H9 (cell line): ENCODE measurements at regions not wholly inside any gene's neighbourhood (a gene's known extent, or its start where the extent isn't known, plus 50 kb on each side); places are given as distances from the start of the nearest gene placed in this dataset.

Source experiments
- DNase-seq: peaks from one replicate; pipeline ENCODE4 v3.0.0-alpha.2; 2017
- H2AFZ ChIP-seq: one replicate; pipeline ENCODE4 v1.6.1; 2013; ENCODE audit warnings: mild to moderate bottlenecking, low read length, control low read depth, moderate library complexity
- H2AK5ac ChIP-seq: 2 replicates; pipeline ENCODE4 v1.6.1; 2013; ENCODE audit warnings: low read length, control low read depth, mixed read lengths; ENCODE audit not compliant: insufficient read length
- H2BK120ac ChIP-seq: one replicate; pipeline ENCODE4 v1.6.1; 2013; ENCODE audit warnings: low read depth, mild to moderate bottlenecking, low read length, control low read depth, inconsistent platforms; ENCODE audit not compliant: poor library complexity, severe bottlenecking
- H2BK12ac ChIP-seq: 2 replicates; pipeline ENCODE4 v1.6.1; 2013; ENCODE audit warnings: low read length, control low read depth, mixed read lengths, low read depth; ENCODE audit not compliant: insufficient read length
- H2BK15ac ChIP-seq: 2 replicates; pipeline ENCODE4 v1.6.1; 2013; ENCODE audit warnings: low read depth, low read length, control low read depth
- H2BK20ac ChIP-seq: one replicate; pipeline ENCODE4 v1.6.1; 2013; ENCODE audit warnings: low read depth, mild to moderate bottlenecking, low read length, control low read depth, inconsistent platforms; ENCODE audit not compliant: poor library complexity, severe bottlenecking
- H2BK5ac ChIP-seq: 2 replicates; pipeline ENCODE4 v1.6.1; 2013; ENCODE audit warnings: low read length, control low read depth, mixed read lengths; ENCODE audit not compliant: insufficient read length
- H3K14ac ChIP-seq: 2 replicates; pipeline ENCODE4 v1.6.1; 2013; ENCODE audit warnings: low read length, control low read depth; ENCODE audit not compliant: insufficient read depth
- H3K18ac ChIP-seq: 2 replicates; pipeline ENCODE4 v1.6.1; 2013; ENCODE audit warnings: low read depth, mild to moderate bottlenecking, mixed read lengths, low read length, control low read depth; ENCODE audit not compliant: insufficient read length
- H3K23ac ChIP-seq: 2 replicates; pipeline ENCODE4 v1.6.1; 2013; ENCODE audit warnings: low read length, control low read depth, mixed read lengths, low read depth; ENCODE audit not compliant: insufficient read length
- H3K23me2 ChIP-seq: 2 replicates; pipeline ENCODE4 v1.6.1; 2013; ENCODE audit warnings: low read depth, mild to moderate bottlenecking, mixed read lengths, low read length, control low read depth; ENCODE audit not compliant: insufficient read length, poor library complexity, severe bottlenecking
- H3K27ac ChIP-seq: 2 replicates; pipeline ENCODE4 v1.5.1; 2013; ENCODE audit warnings: low read length, control low read depth, mixed read lengths, low read depth; ENCODE audit not compliant: insufficient read length
- H3K27me3 ChIP-seq: 2 replicates; pipeline ENCODE4 v1.6.1; 2013; ENCODE audit warnings: low read length, control low read depth, inconsistent platforms; ENCODE audit not compliant: insufficient read depth
- H3K4ac ChIP-seq: 2 replicates; pipeline ENCODE4 v1.6.1; 2013; ENCODE audit warnings: low read depth, mild to moderate bottlenecking, control low read depth, inconsistent platforms, low read length, moderate library complexity
- H3K4me1 ChIP-seq: 2 replicates; pipeline ENCODE4 v1.6.1; 2013; ENCODE audit warnings: low read length, control low read depth, inconsistent platforms; ENCODE audit not compliant: insufficient read depth
- H3K4me2 ChIP-seq: 2 replicates; pipeline ENCODE4 v1.6.1; 2013; ENCODE audit warnings: low read length, control low read depth, mixed read lengths; ENCODE audit not compliant: insufficient read length, insufficient read depth
- H3K56ac ChIP-seq: 2 replicates; pipeline ENCODE4 v1.6.1; 2013; ENCODE audit warnings: low read depth, mild to moderate bottlenecking, mixed read lengths, low read length, control low read depth; ENCODE audit not compliant: insufficient read length
- H3K79me1 ChIP-seq: 2 replicates; pipeline ENCODE4 v1.6.1; 2013; ENCODE audit warnings: low read depth, mild to moderate bottlenecking, moderate library complexity, low read length, control low read depth, inconsistent platforms; ENCODE audit not compliant: insufficient read depth, poor library complexity, severe bottlenecking
- H3K79me2 ChIP-seq: 2 replicates; pipeline ENCODE4 v1.6.1; 2013; ENCODE audit warnings: low read length, control low read depth, inconsistent platforms; ENCODE audit not compliant: insufficient read depth
- H3K9ac ChIP-seq: 2 replicates; pipeline ENCODE4 v1.6.1; 2013; ENCODE audit warnings: low read length, control low read depth, mixed read lengths; ENCODE audit not compliant: insufficient read length; ENCODE audit errors: extremely low read depth
- H3K9me3 ChIP-seq: one replicate; pipeline ENCODE4 v1.6.1; 2013; ENCODE audit warnings: low read depth, low read length, inconsistent platforms; ENCODE audit not compliant: control insufficient read depth
- H3T11ph ChIP-seq: one replicate; pipeline ENCODE4 v1.6.1; 2013; ENCODE audit warnings: mild to moderate bottlenecking, low read length, control low read depth, inconsistent platforms
- H4K20me1 ChIP-seq: one replicate; pipeline ENCODE4 v1.6.1; 2013; ENCODE audit not compliant: control insufficient read depth, insufficient read length, insufficient read depth
- H4K5ac ChIP-seq: 2 replicates; pipeline ENCODE4 v1.6.1; 2013; ENCODE audit warnings: low read depth, mild to moderate bottlenecking, mixed read lengths, low read length, control low read depth; ENCODE audit not compliant: insufficient read length
- H4K8ac ChIP-seq: replicated peaks from 2 replicates; pipeline ENCODE4 v1.6.1; 2013; ENCODE audit warnings: low read length, control low read depth, mixed read lengths, low read depth; ENCODE audit not compliant: insufficient read length
- H4K91ac ChIP-seq: 2 replicates; pipeline ENCODE4 v1.6.1; 2013; ENCODE audit warnings: low read depth, mild to moderate bottlenecking, moderate library complexity, mixed read lengths, low read length, control low read depth; ENCODE audit not compliant: insufficient read length
- H3K27ac Mint-ChIP-seq, 3 experiments: 2 replicates in 2 of 3; 3 replicates in 1 of 3; pipeline ENCODE4 v1.8.0; 2020 to 2021; ENCODE audit warnings: mixed read lengths in 3 of 3, mild to moderate bottlenecking in 1 of 3, moderate library complexity in 1 of 3
- H3K27me3 Mint-ChIP-seq: 2 replicates; pipeline ENCODE4 v1.8.0; 2021; ENCODE audit warnings: low read depth, mild to moderate bottlenecking, moderate library complexity, mixed read lengths
- H3K36me3 Mint-ChIP-seq, 3 experiments: 2 replicates in 2 of 3; 3 replicates in 1 of 3; pipeline ENCODE4 v1.8.0; 2020 to 2021; ENCODE audit warnings: low read depth in 3 of 3, mixed read lengths in 3 of 3; ENCODE audit not compliant: insufficient read depth in 1 of 3
- H3K4me1 Mint-ChIP-seq, 2 experiments: 2 replicates each; pipeline ENCODE4 v1.8.0; 2020; ENCODE audit warnings: mixed read lengths in 2 of 2
- H3K4me3 Mint-ChIP-seq, 2 experiments: 2 replicates in 1 of 2; 3 replicates in 1 of 2; pipeline ENCODE4 v1.8.0; 2020 to 2021; ENCODE audit warnings: mild to moderate bottlenecking in 2 of 2, mixed read lengths in 2 of 2, moderate library complexity in 1 of 2
- H3K9me3 Mint-ChIP-seq, 2 experiments: 2 replicates in 1 of 2; 3 replicates in 1 of 2; pipeline ENCODE4 v1.8.0; 2020; ENCODE audit warnings: mild to moderate bottlenecking in 2 of 2, mixed read lengths in 2 of 2, moderate library complexity in 1 of 2
- CTCF ChIP-seq: fragments of 200-600 bp; sonication (generic); conservative IDR thresholded peaks from 3 replicates; pipeline ENCODE4 v1.8.0; 2021; ENCODE audit warnings: antibody characterized with exemption, mild to moderate bottlenecking
- WGBS: extraction: QIAGEN DNeasy Blood & Tissue Kit; methylation state at CpG from one replicate; pipeline ENCODE4 v1.1.7; 2013; ENCODE audit warnings: missing lambda C conversion rate, low lambda C conversion rate, mixed read lengths; ENCODE audit not compliant: insufficient read length; ENCODE audit errors: extremely low coverage; 5-methylcytosine and 5-hydroxymethylcytosine counted together

GRCh38 chr10:78912361-78913218 is 156.2 kb upstream of the ZMIZ1 start:
- no peak overlapping the region for H3K4me2 ChIP-seq
- no peak overlapping the region for H3K18ac ChIP-seq
- H3K56ac ChIP-seq: no peak overlapping the region
- H3K4ac ChIP-seq: no peak overlapping the region
- H3K36me3 Mint-ChIP-seq: no peaks in the 10 kb centered on the region; a peak in 1 of 7 replicates
- no peak overlapping the region for H2BK120ac ChIP-seq
- H3K4me3 Mint-ChIP-seq: no peak overlapping the region; a peak in 1 of 5 replicates
- peaks cover 35% of the 10 kb centered on the region for H3K27me3 Mint-ChIP-seq
- no peak overlapping the region for H3K27ac ChIP-seq
- H2AFZ ChIP-seq: no peak overlapping the region
- H3K79me2 ChIP-seq: no peaks in the 10 kb centered on the region
- no peak overlapping the region for H3K23ac ChIP-seq
- no CpG with 5 or more reads among the region's 11 CpGs for WGBS
- no peak overlapping the region for H3K9ac ChIP-seq
- peaks cover 55 to 60% of the 10 kb centered on the region in 2 experiments for H3K4me1 Mint-ChIP-seq
- no peak overlapping the region for H2BK15ac ChIP-seq
- H4K91ac ChIP-seq: no peak overlapping the region
- no peak overlapping the region for H4K5ac ChIP-seq
- H2BK5ac ChIP-seq: no peak overlapping the region
- H2AK5ac ChIP-seq: no peak overlapping the region
- H3K23me2 ChIP-seq: no peaks in the 10 kb centered on the region
- H3T11ph ChIP-seq: no peak overlapping the region
- H3K27me3 ChIP-seq: no peaks in the 10 kb centered on the region; the same call in 1 of the 2 replicates
- no peak overlapping the region for H2BK12ac ChIP-seq
- no peak overlapping the region for H3K27ac Mint-ChIP-seq
- TF ChIP-seq CTCF: no peak
- peaks cover 10% of the 10 kb centered on the region; the same call in 1 of the 2 replicates for H3K4me1 ChIP-seq
- H3K79me1 ChIP-seq: no peaks in the 10 kb centered on the region
- no peaks in the 10 kb centered on the region for H3K9me3 ChIP-seq
- no peak for DNase-seq
- no peaks in the 10 kb centered on the region for H4K20me1 ChIP-seq
- H3K14ac ChIP-seq: no peak overlapping the region
- H3K9me3 Mint-ChIP-seq: no peaks in the 10 kb centered on the region; a peak in 2 of 5 replicates
- no peak overlapping the region for H4K8ac ChIP-seq
- no peak overlapping the region for H2BK20ac ChIP-seq
